Esophagus muscularis mucosa (tissue), 4 donors: ENCODE measurements at regions not wholly inside any gene's neighbourhood (a gene's known extent, or its start where the extent isn't known, plus 50 kb on each side); places are given as distances from the start of the nearest gene placed in this dataset.

ENCODE experiments used
- CTCF ChIP-seq, 3 experiments: fragments of 200-600 bp in 2 of 3; fragments of 450-650 bp in 1 of 3; sonication (generic) in 2 of 3; IDR thresholded peaks; one replicate each; pipeline ENCODE4 v1.5.1; 2017 to 2019; ENCODE audit warnings: antibody characterized with exemption in 3 of 3, mild to moderate bottlenecking in 2 of 3, moderate library complexity in 1 of 3
- EP300 ChIP-seq: sonication (generic); formaldehyde crosslinking; IDR thresholded peaks from one replicate; pipeline ENCODE4 v1.6.1; 2017; ENCODE audit warnings: antibody characterized with exemption
- POLR2A ChIP-seq: fragments of 450-650 bp; IDR thresholded peaks from one replicate; pipeline ENCODE4 v1.6.1; 2017; ENCODE audit warnings: antibody characterized with exemption, moderate library complexity, mild to moderate bottlenecking, low read depth
- POLR2AphosphoS5 ChIP-seq, 2 donors: sonication (generic); formaldehyde crosslinking; IDR thresholded peaks; one replicate each; pipeline ENCODE4 v1.6.1; 2017; ENCODE audit warnings: antibody characterized with exemption in 2 of 2

- no peak for TF ChIP-seq CTCF (IDR thresholded peaks at IDR 0.05)
- no peak for TF ChIP-seq POLR2A
- TF ChIP-seq POLR2AphosphoS5 (IDR thresholded peaks at IDR 0.05): no peak
- TF ChIP-seq EP300: no peak
Measured at GRCh38 chr20:6994452-6994851, 227.0 kb downstream of the BMP2 start.
